SK-N-SH (cell line): ENCODE measurements at regions not wholly inside any gene's neighbourhood (a gene's known extent, or its start where the extent isn't known, plus 50 kb on each side); places are given as distances from the start of the nearest gene placed in this dataset.

Experiments used
- CTCF ChIA-PET: fragments of 300-600, 350-600 bp; formaldehyde crosslinking; extraction: SDS; loops from one replicate; lab custom pipeline; 2021; lab: Yijun Ruan, JAX
- POLR2A ChIA-PET: fragments of 350-600 bp; sonication (Branson Sonifier 250); formaldehyde crosslinking; extraction: SDS; loops from one replicate; lab custom pipeline; 2020; ENCODE audit warnings: antibody characterized with exemption, inconsistent platforms; lab: Yijun Ruan, JAX
- DNase-seq: peaks from one replicate; pipeline ENCODE4 v3.0.0; 2012
- H2AFZ ChIP-seq: fragments of 200-600 bp; sonication (generic); 2 replicates; pipeline ENCODE4 v1.8.1; 2016; ENCODE audit warnings: antibody characterized with exemption, mild to moderate bottlenecking, low read depth
- H3F3A ChIP-seq: fragments of 200-600 bp; sonication (generic); replicated peaks from 2 replicates; pipeline ENCODE3; 2016; ENCODE audit warnings: antibody characterized with exemption, mild to moderate bottlenecking; ENCODE audit not compliant: insufficient read depth
- H3K27ac ChIP-seq, 2 experiments: fragments of 200-500 bp in 1 of 2; fragments of 200-600 bp in 1 of 2; sonication (Bioruptor generic) in 1 of 2; sonication (generic), shearing (Covaris generic) in 1 of 2; 2 replicates each; pipeline versions ENCODE4 v1.5.1 to v1.6.1; 2014 to 2016; ENCODE audit warnings: low read depth in 2 of 2, inconsistent platforms in 1 of 2, low read length in 1 of 2, mild to moderate bottlenecking in 1 of 2, mixed read lengths in 1 of 2
- H3K27me3 ChIP-seq: fragments of 200-600 bp; sonication (generic), shearing (Covaris generic); 2 replicates; pipeline ENCODE4 v1.6.1; 2016; ENCODE audit warnings: mixed run types; ENCODE audit not compliant: insufficient read depth
- H3K36me3 ChIP-seq, 2 experiments: fragments of 200-500 bp in 1 of 2; fragments of 200-600 bp in 1 of 2; sonication (Bioruptor generic) in 1 of 2; sonication (generic) in 1 of 2; replicated peaks in 1 of 2; 2 replicates each; pipeline versions ENCODE3 to v1.5.1; 2014 to 2016; ENCODE audit warnings: low read length in 1 of 2, mild to moderate bottlenecking in 1 of 2; ENCODE audit not compliant: insufficient read depth in 2 of 2, control insufficient read depth in 1 of 2
- H3K4me1 ChIP-seq, 2 experiments: fragments of 200-500 bp in 1 of 2; fragments of 200-600 bp in 1 of 2; sonication (Bioruptor generic) in 1 of 2; sonication (generic), shearing (Covaris generic) in 1 of 2; 2 replicates each; pipeline versions ENCODE4 v1.5.1 to v1.6.1; 2014 to 2016; ENCODE audit warnings: low read depth in 1 of 2, low read length in 1 of 2, mixed run types in 1 of 2; ENCODE audit not compliant: insufficient read depth in 2 of 2, control insufficient read depth in 1 of 2
- H3K4me2 ChIP-seq: fragments of 200-600 bp; sonication (generic), shearing (Covaris generic); 2 replicates; pipeline ENCODE4 v1.6.1; 2017; ENCODE audit warnings: mixed run types
- H3K4me3 ChIP-seq, 2 experiments: fragments of 200-500 bp in 1 of 2; fragments of 200-600 bp in 1 of 2; sonication (Bioruptor generic) in 1 of 2; sonication (generic), shearing (Covaris generic) in 1 of 2; 2 replicates each; pipeline versions ENCODE4 v1.5.1 to v1.8.1; 2014 to 2016; ENCODE audit warnings: low read depth in 2 of 2, inconsistent platforms in 1 of 2, low read length in 1 of 2, mild to moderate bottlenecking in 1 of 2, mixed read lengths in 1 of 2, moderate library complexity in 1 of 2
- H3K79me2 ChIP-seq: fragments of 200-600 bp; sonication (generic); 2 replicates; pipeline ENCODE4 v1.8.1; 2017; ENCODE audit warnings: mild to moderate bottlenecking; ENCODE audit not compliant: insufficient read depth
- H3K9ac ChIP-seq: fragments of 200-600 bp; sonication (generic); 2 replicates; pipeline ENCODE4 v1.6.1; 2017; ENCODE audit warnings: mixed run types
- H3K9me2 ChIP-seq: fragments of 200-600 bp; sonication (generic); 2 replicates; pipeline ENCODE4 v1.6.1; 2017; ENCODE audit warnings: mixed run types
- H3K9me3 ChIP-seq: fragments of 200-600 bp; sonication (generic); 2 replicates; pipeline ENCODE4 v1.6.1; 2017; ENCODE audit warnings: mixed run types, mild to moderate bottlenecking, moderate library complexity
- H4K20me1 ChIP-seq: fragments of 200-600 bp; sonication (generic); 2 replicates; pipeline ENCODE4 v1.6.1; 2017; ENCODE audit warnings: mild to moderate bottlenecking, mixed run types; ENCODE audit not compliant: insufficient read depth
- ELF1 ChIP-seq: IDR thresholded peaks from 2 replicates; pipeline ENCODE4 v1.4.0; 2012
- EP300 ChIP-seq, 2 experiments: IDR thresholded peaks; 2 replicates each; pipeline versions ENCODE4 v1.4.0 to v1.6.1; 2012; ENCODE audit warnings: borderline replicate concordance in 1 of 2, low read depth in 1 of 2, low read length in 1 of 2
- FOXM1 ChIP-seq: IDR thresholded peaks from 2 replicates; pipeline ENCODE4 v1.4.0; 2012; ENCODE audit warnings: low read depth, mild to moderate bottlenecking
- NFIC ChIP-seq: IDR thresholded peaks from 2 replicates; pipeline ENCODE4 v1.4.0; 2012; ENCODE audit warnings: borderline replicate concordance
- RCOR1 ChIP-seq: fragments of 150-350 bp; IDR thresholded peaks from 2 replicates; pipeline ENCODE4 v1.6.1; 2017; ENCODE audit warnings: antibody characterized with exemption, low read length
- SIN3A ChIP-seq: IDR thresholded peaks from 2 replicates; pipeline ENCODE4 v1.6.1; 2012; ENCODE audit warnings: low read depth, mild to moderate bottlenecking, low read length, moderate library complexity, borderline replicate concordance
- TCF12 ChIP-seq: IDR thresholded peaks from 2 replicates; pipeline ENCODE4 v1.4.0; 2012
- TEAD4 ChIP-seq: IDR thresholded peaks from 2 replicates; pipeline ENCODE4 v1.4.0; 2012; ENCODE audit warnings: mild to moderate bottlenecking, borderline replicate concordance; ENCODE audit not compliant: insufficient read depth
- WGBS: methylation state at CpG from one replicate; pipeline ENCODE4 v1.1.6; 2017; ENCODE audit warnings: low lambda C conversion rate; 5-methylcytosine and 5-hydroxymethylcytosine counted together
- TF ChIP-seq, protein P1 (sequence below): IDR thresholded peaks from 2 replicates; pipeline ENCODE4 v1.4.0; 2012; ENCODE audit warnings: low read depth, borderline replicate concordance
- TF ChIP-seq, protein P2 (sequence below): IDR thresholded peaks from 2 replicates; pipeline ENCODE4 v1.4.0; 2012; ENCODE audit warnings: low read depth, borderline replicate concordance
- TF ChIP-seq, protein P3 (sequence below): IDR thresholded peaks from 2 replicates; pipeline ENCODE4; 2012

DNA sequence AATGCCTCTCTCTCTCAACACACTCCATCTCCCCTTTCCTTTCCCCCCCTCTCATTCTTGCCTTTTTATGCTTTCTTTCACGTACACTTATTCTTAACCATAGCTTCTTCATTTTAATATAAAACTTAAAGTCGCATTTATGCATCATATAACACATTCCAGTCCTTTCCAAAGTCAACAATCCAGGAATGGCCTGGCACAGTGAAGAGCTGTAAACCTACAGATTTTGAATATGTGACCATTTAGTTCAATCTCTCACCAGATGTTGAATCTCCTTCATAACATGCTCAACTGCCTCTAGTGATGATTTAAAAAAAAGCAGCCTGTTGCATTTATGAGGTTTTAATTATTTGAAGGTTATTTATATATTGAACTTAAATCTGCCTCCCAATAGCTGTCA is 186.2 kb upstream of the GRAMD2B start:
- Histone ChIP-seq H3K9me3 (no peaks in the 10 kb centered on the region), H3K9me2 (no peaks in the 10 kb centered on the region), H3K79me2 (no peaks in the 10 kb centered on the region), H2AFZ (no peak overlapping the region), H3K4me2 (no peak overlapping the region), H4K20me1 (no peaks in the 10 kb centered on the region), H3K9ac (no peak overlapping the region), H3K36me3 (no peaks in the 10 kb centered on the region), H3K4me3 (no peak overlapping the region), H3K4me1 (no peaks in the 10 kb centered on the region), H3K27me3 (no peaks in the 10 kb centered on the region), H3K27ac (no peak overlapping the region), H3F3A (no peaks in the 10 kb centered on the region)
- WGBS, result 69% methylated on average over 2 of the region's 2 CpGs
- ChIA-PET POLR2A (no interaction called here), CTCF (no interaction called here)
- TF ChIP-seq NFIC (no peak), SIN3A (no peak), TCF12 (no peak), TEAD4 (no peak), ELF1 (no peak)
- DNase-seq, result no peak

DNA sequence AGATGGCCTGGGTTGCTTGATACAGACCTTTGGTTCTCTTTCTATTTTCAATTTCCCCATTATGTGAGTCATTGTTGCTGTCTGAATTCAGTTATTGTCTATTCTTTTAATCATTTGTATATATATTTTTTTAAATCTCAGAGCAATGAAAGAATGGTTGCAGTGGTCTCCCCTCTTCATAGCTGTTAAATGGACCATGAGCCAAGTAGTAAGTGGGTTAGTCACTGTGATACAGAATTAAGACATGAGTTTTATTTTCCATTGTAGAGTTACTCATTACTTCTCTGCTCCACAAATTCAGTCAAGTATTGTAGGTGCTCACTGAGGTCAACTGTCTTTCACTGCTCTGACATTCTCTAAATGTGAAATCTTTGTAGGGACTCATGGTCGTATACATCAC is 174.6 kb upstream of the GRAMD2B start:
- H3F3A ChIP-seq, result peaks cover 4% of the 10 kb centered on the region
- ChIA-PET POLR2A (no interaction called here), CTCF (no interaction called here)
- no peak for TF ChIP-seq RCOR1
- TF ChIP-seq TCF12, result no peak
- TF ChIP-seq, protein P1, sequence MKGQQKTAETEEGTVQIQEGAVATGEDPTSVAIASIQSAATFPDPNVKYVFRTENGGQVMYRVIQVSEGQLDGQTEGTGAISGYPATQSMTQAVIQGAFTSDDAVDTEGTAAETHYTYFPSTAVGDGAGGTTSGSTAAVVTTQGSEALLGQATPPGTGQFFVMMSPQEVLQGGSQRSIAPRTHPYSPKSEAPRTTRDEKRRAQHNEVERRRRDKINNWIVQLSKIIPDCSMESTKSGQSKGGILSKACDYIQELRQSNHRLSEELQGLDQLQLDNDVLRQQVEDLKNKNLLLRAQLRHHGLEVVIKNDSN, result no peak
- TF ChIP-seq FOXM1, result no peak
- no peak for TF ChIP-seq EP300 (IDR thresholded peaks at IDR 0.05; ENCODE audit: borderline replicate concordance in 1 of 2, low read depth in 1 of 2, low read length in 1 of 2)
- TF ChIP-seq, protein P2, sequence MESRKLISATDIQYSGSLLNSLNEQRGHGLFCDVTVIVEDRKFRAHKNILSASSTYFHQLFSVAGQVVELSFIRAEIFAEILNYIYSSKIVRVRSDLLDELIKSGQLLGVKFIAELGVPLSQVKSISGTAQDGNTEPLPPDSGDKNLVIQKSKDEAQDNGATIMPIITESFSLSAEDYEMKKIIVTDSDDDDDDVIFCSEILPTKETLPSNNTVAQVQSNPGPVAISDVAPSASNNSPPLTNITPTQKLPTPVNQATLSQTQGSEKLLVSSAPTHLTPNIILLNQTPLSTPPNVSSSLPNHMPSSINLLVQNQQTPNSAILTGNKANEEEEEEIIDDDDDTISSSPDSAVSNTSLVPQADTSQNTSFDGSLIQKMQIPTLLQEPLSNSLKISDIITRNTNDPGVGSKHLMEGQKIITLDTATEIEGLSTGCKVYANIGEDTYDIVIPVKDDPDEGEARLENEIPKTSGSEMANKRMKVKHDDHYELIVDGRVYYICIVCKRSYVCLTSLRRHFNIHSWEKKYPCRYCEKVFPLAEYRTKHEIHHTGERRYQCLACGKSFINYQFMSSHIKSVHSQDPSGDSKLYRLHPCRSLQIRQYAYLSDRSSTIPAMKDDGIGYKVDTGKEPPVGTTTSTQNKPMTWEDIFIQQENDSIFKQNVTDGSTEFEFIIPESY, result no peak
- TF ChIP-seq, protein P3, sequence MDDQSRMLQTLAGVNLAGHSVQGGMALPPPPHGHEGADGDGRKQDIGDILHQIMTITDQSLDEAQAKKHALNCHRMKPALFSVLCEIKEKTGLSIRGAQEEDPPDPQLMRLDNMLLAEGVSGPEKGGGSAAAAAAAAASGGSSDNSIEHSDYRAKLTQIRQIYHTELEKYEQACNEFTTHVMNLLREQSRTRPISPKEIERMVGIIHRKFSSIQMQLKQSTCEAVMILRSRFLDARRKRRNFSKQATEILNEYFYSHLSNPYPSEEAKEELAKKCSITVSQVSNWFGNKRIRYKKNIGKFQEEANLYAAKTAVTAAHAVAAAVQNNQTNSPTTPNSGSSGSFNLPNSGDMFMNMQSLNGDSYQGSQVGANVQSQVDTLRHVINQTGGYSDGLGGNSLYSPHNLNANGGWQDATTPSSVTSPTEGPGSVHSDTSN, result no peak
- no peak overlapping the region for H3K4me2 ChIP-seq
- no peak overlapping the region for H3K27ac ChIP-seq
- WGBS, result 22% methylated on average over 1 of the region's 1 CpG
- H3K79me2 ChIP-seq, result no peaks in the 10 kb centered on the region
- H2AFZ ChIP-seq, result no peak overlapping the region
- no peak overlapping the region for H3K9ac ChIP-seq
- no peak overlapping the region for H3K4me3 ChIP-seq
- H3K36me3 ChIP-seq, result no peaks in the 10 kb centered on the region
- no peaks in the 10 kb centered on the region for H3K27me3 ChIP-seq
- no peaks in the 10 kb centered on the region; a peak in 1 of 4 replicates for H3K4me1 ChIP-seq
- H3K9me2 ChIP-seq, result no peaks in the 10 kb centered on the region
- no peaks in the 10 kb centered on the region; the same call in 1 of the 2 replicates for H3K9me3 ChIP-seq
- DNase-seq, result no peak
- no peaks in the 10 kb centered on the region for H4K20me1 ChIP-seq
